HG03469 (cell line): ENCODE measurements at regions not wholly inside any gene's neighbourhood (a gene's known extent, or its start where the extent isn't known, plus 50 kb on each side); places are given as distances from the start of the nearest gene placed in this dataset.

Experiments used
- ATAC-seq: cut with Tn5 transposase; IDR thresholded peaks from one replicate; pipeline ENCODE4 v1.9.1; 2021; ENCODE audit warnings: mild to moderate bottlenecking, moderate library complexity, moderate number of reproducible peaks; ENCODE audit not compliant: unreplicated experiment

DNA sequence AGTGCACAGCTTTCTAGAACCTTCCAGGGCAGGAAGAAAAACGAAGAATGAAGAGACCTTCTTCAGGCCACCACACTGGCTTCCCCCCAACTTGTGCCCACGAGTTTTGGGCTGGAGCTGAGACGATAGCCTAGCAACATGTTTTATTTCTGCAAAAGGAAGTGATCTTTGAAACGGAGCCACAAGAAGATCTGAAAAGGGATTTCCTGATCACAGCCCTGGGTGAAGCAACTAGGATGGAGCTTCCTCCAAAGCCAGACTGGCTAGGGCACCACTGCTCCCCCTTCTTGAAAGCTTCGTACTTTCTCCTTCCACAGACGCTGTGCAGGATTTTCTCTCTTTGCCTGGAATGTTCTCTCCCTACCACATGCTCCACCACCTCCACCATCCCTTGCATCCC lies 418.3 kb downstream of the MED13L start:
- ATAC-seq = no peak

DNA sequence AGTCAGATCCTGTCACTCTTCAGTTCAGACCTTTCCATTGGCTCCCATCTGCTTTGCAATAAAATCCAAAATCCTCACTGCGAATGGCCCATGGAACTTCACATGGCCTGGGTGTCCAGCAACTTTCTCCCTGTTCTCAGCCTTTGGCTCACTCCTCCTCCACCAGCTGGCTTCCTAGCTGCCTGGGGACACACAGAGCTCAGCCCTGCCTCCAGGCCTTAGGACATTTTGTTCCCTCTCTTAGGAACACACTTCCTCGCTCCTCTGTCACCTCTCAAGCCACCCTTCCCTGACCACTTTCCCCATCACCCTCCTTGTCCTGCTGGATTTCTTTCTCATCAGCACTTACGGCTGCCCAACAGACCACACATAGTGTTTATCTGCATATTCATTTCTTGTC lies 419.6 kb downstream of the MED13L start:
- ATAC-seq = no peak

GRCh38 chr12:115857160-115857920 lies 420.2 kb downstream of the MED13L start:
- ATAC-seq = no peak

DNA sequence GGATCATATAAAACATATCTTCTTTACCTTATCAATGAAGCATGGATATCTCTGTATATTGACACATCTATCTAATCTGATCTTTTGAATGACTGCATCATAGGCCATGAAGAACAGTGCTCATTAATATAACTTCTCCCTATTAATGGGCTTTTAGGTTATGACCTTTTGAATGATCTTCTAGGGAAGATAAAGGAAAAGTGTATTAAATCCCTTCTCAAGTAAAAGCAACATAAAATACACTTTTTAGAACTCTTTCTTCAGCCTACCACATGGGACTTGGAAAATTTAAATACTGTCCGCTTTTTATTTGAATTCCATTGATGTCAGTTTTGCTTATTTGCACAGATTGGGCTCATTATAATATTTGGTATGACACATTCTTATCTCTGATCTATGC lies 425.4 kb downstream of the MED13L start:
- ATAC-seq = no peak

- ATAC-seq = no peak
Measured at GRCh38 chr12:115850957-115851356, 426.5 kb downstream of the MED13L start.

DNA sequence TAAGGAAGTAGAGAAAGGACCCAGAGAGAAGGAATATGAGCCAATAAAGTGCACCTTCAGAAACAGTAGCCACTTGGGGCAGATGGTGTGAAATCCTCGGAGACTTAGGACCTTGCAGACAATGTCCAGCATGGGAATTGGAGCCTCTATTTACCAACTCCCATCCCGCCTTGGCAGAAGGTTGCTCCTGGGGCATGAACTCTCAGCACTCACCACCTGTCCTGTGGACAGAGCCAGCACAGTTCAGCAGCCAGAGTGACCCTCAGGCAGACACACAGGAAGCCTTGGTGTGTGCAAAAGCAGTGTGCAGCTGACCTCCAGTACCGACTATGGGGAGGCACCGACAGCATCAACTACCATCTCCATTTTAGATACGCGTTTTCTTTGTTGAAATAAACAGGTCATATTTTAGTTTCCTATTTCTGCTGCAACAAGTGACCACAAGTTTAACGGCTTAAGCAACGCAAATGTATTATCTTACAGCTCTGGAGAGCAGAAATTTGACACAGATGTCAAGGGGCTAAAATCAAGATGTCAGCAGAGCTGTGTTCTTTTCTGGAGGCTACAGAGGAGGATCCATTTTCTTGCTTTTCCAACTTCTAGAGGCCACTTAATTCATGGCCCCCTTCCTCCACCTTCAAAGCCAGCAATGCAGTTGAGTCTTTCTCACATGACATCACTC lies 428.1 kb downstream of the MED13L start:
- ATAC-seq = no peak

- no peak for ATAC-seq
Measured at GRCh38 chr12:115847398-115847797, 430.1 kb downstream of the MED13L start.

- ATAC-seq = no peak
Measured at GRCh38 chr12:115846516-115846915, 431.0 kb downstream of the MED13L start.

DNA sequence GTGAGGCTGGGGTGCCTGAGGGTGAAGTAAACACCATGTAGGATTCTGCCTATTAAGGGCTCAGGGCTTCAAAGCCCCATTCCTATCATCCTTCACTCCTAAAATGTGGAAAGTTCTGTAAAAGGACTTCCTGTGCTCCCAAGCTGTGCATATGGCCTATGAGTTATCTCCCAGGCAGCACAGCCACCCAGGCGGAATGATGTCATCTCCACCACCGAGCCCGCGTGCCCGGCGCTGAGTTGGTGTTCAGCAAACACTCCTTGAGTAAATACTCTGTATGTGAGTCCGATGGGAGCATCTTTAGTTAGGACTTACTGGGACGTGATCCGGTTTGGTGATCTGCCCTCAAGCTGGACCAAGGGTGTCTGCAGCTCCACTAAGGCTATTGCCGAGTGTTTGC lies 437.3 kb downstream of the MED13L start:
- ATAC-seq = no peak

DNA sequence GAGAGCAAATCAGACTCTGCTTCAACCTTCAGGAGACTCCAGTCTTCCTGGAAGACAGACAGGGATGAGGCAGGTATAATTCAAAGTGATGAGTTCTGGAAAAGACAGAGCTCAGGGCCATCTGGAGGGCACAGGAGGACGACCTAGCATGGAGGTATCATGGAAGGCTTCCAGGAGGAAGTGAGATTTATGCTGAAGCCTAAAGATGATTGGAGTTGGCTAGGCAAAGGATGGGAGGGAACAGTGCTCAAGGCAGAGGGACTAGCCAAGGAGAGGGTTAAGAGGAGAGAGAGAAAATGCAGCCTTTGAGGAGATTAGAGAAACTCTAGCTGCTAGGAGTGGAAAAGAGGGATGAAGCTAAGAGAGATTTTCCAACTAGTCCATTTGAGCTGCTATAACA lies 438.5 kb downstream of the MED13L start:
- no peak for ATAC-seq

DNA sequence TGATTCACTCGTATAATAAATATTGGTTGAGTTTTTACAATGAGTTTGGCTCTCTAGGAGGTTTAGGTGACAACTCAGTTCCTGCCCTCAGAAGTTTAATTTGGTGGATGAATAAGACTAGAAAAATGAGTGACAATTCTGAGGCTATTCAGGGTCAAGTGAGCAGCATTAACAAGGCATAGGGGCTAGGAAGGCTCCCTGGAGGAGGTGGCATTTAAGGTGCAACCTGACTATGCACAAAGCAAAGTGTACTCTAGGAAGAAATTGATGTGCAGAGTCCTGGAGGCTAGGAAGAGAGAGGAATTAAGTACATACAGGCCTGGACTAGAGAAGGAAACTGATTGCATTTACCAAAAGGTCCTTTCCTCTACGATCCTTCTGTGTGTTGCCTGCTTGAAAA lies 440.3 kb downstream of the MED13L start:
- ATAC-seq = no peak

GRCh38 chr12:115835445-115835844 lies 442.0 kb downstream of the MED13L start:
- no peak for ATAC-seq

- ATAC-seq = no peak
Measured at GRCh38 chr12:115833704-115834103, 443.8 kb downstream of the MED13L start.

GRCh38 chr12:115830633-115831032 lies 446.9 kb downstream of the MED13L start:
- no peak for ATAC-seq

GRCh38 chr12:115830070-115830469 lies 447.4 kb downstream of the MED13L start:
- no peak for ATAC-seq

DNA sequence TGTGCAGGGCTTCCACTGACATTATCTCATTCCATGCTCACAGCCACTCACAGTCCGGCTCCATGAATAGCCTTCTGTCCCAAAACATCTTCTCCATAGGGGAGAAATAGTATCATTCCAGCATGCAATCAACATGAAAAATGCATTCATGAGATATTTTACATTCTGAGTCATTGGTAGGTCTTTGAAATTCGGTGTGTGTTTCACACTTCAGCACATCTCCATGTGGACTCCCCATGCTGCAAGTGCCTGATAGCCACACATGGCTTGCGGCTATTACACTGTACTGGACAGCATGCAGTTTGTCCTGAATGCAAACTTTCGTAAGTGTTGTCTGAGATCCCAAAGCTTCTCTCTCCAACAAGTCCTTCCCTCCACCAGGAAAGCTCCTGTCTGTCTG lies 449.3 kb downstream of the MED13L start:
- ATAC-seq = no peak

DNA sequence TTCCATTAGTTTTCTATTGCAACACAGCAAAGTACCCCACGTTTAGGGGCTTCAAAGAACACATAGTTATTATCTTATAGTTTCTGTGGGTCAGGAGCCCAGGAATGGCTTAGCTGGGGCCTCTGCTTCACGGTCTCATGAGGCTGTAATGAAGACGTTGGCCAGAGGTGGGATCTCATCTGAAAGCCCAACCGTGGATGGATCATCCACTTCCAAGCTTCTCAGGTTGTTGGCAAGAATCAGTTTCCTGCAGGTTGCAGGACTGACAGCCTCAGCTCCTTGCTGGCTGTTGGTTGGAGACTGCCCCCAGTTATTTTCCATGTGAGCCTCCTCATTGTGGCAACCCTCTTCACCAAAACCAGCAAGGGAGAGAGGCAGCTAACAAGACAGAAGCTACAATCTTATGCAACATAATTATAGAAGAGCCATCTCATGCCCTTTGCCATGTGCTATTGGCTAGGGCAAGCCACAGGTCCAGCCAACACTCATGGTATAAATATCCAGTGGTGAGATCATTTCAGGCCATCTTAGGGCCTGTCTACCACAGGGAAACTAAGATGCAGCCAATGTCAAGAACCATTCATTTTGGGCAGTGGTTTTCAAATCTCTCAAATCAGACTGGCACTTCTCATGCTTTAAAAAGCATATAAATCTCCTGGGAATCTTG lies 452.4 kb downstream of the MED13L start:
- no peak for ATAC-seq

GRCh38 chr12:115823635-115824034 lies 453.9 kb downstream of the MED13L start:
- ATAC-seq = no peak

- ATAC-seq = no peak
Measured at GRCh38 chr12:115820656-115821055, 456.8 kb downstream of the MED13L start.

DNA sequence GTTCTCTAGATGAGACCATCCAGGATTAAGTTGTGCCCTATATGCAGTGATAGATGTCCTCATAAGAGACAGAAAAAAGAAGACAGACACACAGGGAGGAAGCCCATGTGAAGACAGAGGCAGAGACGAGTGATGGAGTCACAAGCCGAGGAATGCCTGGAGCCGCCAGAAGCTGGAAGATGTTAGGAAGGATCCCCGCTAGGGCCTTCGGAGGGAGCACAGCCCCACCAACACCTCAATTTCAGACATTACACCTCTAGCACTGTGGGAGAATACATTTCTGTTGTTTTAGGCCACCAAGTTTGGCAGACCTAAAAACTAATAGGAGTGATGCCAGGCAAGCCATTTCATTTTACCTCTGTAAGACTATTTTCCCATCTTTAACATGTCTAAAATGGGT lies 458.5 kb downstream of the MED13L start:
- ATAC-seq = no peak

- ATAC-seq = no peak
Measured at GRCh38 chr12:115817389-115817788, 460.1 kb downstream of the MED13L start.

GRCh38 chr12:115815924-115816323 lies 461.6 kb downstream of the MED13L start:
- ATAC-seq = no peak
